ENCODE measurements at regions not wholly inside any gene's neighbourhood (a gene's known extent, or its start where the extent isn't known, plus 50 kb on each side); places are given as distances from the start of the nearest gene placed in this dataset.

- TF ChIP-seq CTCF (IDR thresholded peaks at IDR 0.05), result no peak
- no peak for TF ChIP-seq POLR2A (IDR thresholded peaks at IDR 0.05)
- no peak for TF ChIP-seq POLR2AphosphoS5 (IDR thresholded peaks at IDR 0.05)
These were observed 98.1 kb upstream of the TOP1 start for GRCh38 chr20:40930561-40930960.
